Tibial artery (tissue), 4 donors: ENCODE measurements at regions not wholly inside any gene's neighbourhood (a gene's known extent, or its start where the extent isn't known, plus 50 kb on each side); places are given as distances from the start of the nearest gene placed in this dataset.

Experiments
- DNase-seq, 2 donors: peaks; one replicate each; pipeline ENCODE4 v3.0.0-alpha.2; 2019
- H3K27ac ChIP-seq, 2 donors: fragments of 200-600 bp; sonication (generic) in 1 of 2; 1 replicate in 1 of 2; 2 replicates in 1 of 2; pipeline ENCODE4 v1.5.1; 2018 to 2019; ENCODE audit warnings: mild to moderate bottlenecking in 1 of 2
- H3K27me3 ChIP-seq, 2 donors: fragments of 200-600 bp; sonication (generic) in 1 of 2; one replicate each; pipeline versions ENCODE4 v1.5.1 to v1.6.0; 2016 to 2019
- H3K36me3 ChIP-seq, 3 donors: fragments of 200-600 bp; sonication (generic) in 2 of 3; one replicate each; pipeline ENCODE4 v1.5.1; 2016 to 2019; ENCODE audit warnings: mild to moderate bottlenecking in 2 of 3
- H3K4me1 ChIP-seq, 4 donors: fragments of 200-600 bp; sonication (generic) in 2 of 4; 1 replicate in 3 of 4; 2 replicates in 1 of 4; pipeline ENCODE4 v1.5.1; 2016 to 2019
- H3K4me3 ChIP-seq, 2 donors: fragments of 200-600 bp; sonication (generic) in 1 of 2; 1 replicate in 1 of 2; 2 replicates in 1 of 2; pipeline ENCODE4 v1.5.1; 2018 to 2019; ENCODE audit warnings: mild to moderate bottlenecking in 2 of 2
- H3K9me3 ChIP-seq, 3 donors: fragments of 200-600 bp; sonication (generic) in 1 of 3; one replicate each; pipeline ENCODE4 v1.5.1; 2016 to 2019
- intact Hi-C: fragments of 100-400 bp; cut with DNase I; formaldehyde crosslinking; loops from one replicate; pipeline ENCODE4 v1.15.0; 2023; ENCODE audit warnings: low total_unique reads
- TF ChIP-seq, protein P1 (sequence below), 2 experiments: fragments of 200-600 bp in 1 of 2; fragments of 450-650 bp in 1 of 2; IDR thresholded peaks; one replicate each; pipeline ENCODE4 v1.5.1; 2017 to 2019; ENCODE audit warnings: antibody characterized with exemption in 2 of 2, mild to moderate bottlenecking in 1 of 2, moderate library complexity in 1 of 2

DNA sequence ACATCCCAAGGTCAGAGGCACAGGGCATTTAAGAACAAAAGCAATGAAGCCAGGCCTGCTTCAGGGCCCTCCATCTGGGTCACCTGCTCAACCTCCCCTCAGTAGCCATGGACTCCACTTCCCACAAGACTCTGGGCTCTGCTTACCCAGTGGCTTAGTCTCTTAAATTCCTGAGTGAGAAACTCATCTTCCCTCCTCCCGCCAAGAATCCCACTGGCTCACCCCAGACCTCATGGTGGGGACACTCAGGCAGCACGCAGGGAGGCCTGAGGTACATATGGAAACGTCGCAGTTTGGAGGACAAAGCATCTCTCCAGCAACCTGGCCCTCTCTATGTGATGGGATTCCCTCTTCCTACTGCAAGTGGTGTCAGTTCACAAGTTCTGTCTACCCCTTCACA is 326.7 kb upstream of the CDH5 start:
- intact Hi-C loops: no loop called here
- H3K36me3 ChIP-seq: no peaks in the 10 kb centered on the region
- no peak for DNase-seq
- no peaks in the 10 kb centered on the region for H3K9me3 ChIP-seq
- H3K4me1 ChIP-seq: peaks cover 0 to 24% (median 17%) of the 10 kb centered on the region in 4 donors
- no peaks in the 10 kb centered on the region for H3K27me3 ChIP-seq
- H3K4me3 ChIP-seq: no peak overlapping the region
- H3K27ac ChIP-seq: no peak overlapping the region
- TF ChIP-seq, protein P1, sequence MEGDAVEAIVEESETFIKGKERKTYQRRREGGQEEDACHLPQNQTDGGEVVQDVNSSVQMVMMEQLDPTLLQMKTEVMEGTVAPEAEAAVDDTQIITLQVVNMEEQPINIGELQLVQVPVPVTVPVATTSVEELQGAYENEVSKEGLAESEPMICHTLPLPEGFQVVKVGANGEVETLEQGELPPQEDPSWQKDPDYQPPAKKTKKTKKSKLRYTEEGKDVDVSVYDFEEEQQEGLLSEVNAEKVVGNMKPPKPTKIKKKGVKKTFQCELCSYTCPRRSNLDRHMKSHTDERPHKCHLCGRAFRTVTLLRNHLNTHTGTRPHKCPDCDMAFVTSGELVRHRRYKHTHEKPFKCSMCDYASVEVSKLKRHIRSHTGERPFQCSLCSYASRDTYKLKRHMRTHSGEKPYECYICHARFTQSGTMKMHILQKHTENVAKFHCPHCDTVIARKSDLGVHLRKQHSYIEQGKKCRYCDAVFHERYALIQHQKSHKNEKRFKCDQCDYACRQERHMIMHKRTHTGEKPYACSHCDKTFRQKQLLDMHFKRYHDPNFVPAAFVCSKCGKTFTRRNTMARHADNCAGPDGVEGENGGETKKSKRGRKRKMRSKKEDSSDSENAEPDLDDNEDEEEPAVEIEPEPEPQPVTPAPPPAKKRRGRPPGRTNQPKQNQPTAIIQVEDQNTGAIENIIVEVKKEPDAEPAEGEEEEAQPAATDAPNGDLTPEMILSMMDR (IDR thresholded peaks at IDR 0.05): no peak

DNA sequence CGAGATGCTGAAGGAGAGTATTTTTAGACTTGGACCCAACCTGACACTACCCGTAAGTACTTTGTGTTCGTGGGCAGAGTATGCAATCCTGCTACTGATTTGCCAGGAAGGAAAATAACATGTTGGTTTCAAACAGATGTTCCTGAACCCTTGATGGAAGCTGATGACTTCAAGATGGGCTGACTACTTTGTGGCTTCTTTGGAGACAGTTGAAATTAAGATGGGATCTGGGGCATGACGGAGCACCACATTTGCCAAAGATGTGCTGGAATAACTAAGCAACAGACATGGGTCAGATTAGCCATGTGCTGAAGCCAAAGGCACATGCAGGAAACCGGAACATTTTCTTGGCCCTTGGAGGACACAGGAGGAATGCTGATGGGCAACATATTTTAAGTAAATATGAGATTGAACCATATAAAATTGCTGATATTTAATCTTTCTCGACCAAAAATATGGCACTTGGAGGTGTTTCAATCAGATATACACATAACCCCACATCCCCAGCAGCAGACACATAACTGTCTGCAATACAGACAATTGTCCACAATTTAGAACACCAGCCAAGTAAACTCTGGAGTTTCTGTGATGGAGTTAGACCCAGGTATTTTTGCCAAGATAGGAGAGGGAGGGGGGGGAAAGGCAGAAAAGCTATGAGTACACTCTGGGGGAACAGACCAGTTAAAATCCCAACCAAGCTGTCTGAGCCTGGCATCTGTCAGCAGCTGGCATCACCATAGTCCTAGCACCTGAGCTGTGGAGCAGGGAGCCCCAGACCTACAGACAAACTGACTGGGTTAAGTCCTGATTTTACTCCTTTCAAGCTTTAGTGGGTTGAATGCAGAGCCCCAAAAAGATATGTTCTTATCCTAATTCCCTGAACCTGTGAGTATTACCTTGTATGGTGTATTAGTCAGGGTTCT is 329.4 kb upstream of the CDH5 start:
- DNase-seq: peak; percentile 76 to 84
- H3K36me3 ChIP-seq: no peaks in the 10 kb centered on the region
- H3K4me3 ChIP-seq: no peak overlapping the region
- no peaks in the 10 kb centered on the region for H3K9me3 ChIP-seq
- H3K4me1 ChIP-seq: peaks cover 0 to 24% (median 17%) of the 10 kb centered on the region in 4 donors
- peak overlapping the region; percentile 48 to 58 for H3K27ac ChIP-seq
- intact Hi-C loops: no loop called here
- TF ChIP-seq, protein P1 (IDR thresholded peaks at IDR 0.05): no peak
- H3K27me3 ChIP-seq: no peaks in the 10 kb centered on the region

DNA sequence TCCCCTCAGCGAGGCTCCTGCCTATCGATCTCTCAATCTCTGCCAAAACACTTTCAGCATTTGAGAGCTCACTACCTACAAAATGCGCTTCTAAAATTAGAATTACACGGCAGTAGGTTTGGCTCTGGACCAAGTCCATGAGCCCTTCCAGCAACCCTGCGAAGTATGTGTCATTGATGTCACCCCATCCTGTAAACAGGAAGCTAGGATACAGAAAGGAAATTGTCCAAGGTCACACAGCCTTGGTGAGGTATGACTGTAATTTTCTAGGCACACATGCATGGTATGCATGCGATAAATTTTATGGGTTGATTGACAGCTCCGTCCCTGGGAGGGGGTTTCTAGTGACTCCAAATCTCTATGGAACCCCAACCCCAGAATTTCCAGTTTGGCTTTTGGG is 330.3 kb upstream of the CDH5 start:
- DNase-seq: no peak
- H3K9me3 ChIP-seq: no peaks in the 10 kb centered on the region
- intact Hi-C loops: no loop called here
- TF ChIP-seq, protein P1 (IDR thresholded peaks at IDR 0.05): no peak
- peaks cover 0 to 24% (median 17%) of the 10 kb centered on the region in 4 donors for H3K4me1 ChIP-seq
- no peaks in the 10 kb centered on the region for H3K27me3 ChIP-seq
- no peak overlapping the region for H3K4me3 ChIP-seq
- H3K27ac ChIP-seq: peak overlapping the region; percentile 48 to 58
- H3K36me3 ChIP-seq: no peaks in the 10 kb centered on the region

DNA sequence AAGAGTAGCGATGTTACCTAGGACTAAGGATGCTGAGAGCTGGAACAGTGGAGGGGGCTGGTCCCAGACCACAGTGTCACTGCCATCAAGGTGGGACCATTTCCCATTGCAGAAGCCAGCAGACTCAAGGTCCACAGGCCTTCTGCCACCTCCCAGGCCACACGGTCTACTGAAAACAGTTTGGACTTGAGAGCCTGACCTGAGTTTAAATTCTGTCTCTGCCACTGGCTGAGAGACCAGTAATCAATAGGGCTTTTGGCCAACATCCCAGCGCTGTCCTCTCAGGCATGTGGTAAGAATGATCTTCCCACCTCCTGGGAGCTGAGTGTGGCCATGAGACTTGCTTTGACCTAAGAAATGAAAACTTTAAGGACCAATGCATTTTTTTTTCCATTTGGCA is 331.4 kb upstream of the CDH5 start:
- Histone ChIP-seq H3K4me1 (peaks cover 0 to 24% (median 17%) of the 10 kb centered on the region in 4 donors), H3K9me3 (no peaks in the 10 kb centered on the region), H3K27ac (peak overlapping the region in 1 of 2 donors; percentile 30), H3K4me3 (no peak overlapping the region), H3K27me3 (no peaks in the 10 kb centered on the region), H3K36me3 (no peaks in the 10 kb centered on the region)
- DNase-seq: no peak
- TF ChIP-seq, protein P1 (IDR thresholded peaks at IDR 0.05): no peak
- intact Hi-C loops: no loop called here

- H3K27ac ChIP-seq: no peak overlapping the region
- intact Hi-C loops: no loop called here
- H3K27me3 ChIP-seq: no peaks in the 10 kb centered on the region
- DNase-seq: no peak
- H3K4me1 ChIP-seq: peaks cover 0 to 39% (median 24%) of the 10 kb centered on the region in 4 donors
- TF ChIP-seq, protein P1 (IDR thresholded peaks at IDR 0.05): no peak
- no peak overlapping the region for H3K4me3 ChIP-seq
- no peaks in the 10 kb centered on the region for H3K9me3 ChIP-seq
- no peaks in the 10 kb centered on the region for H3K36me3 ChIP-seq
These were observed 333.6 kb upstream of the CDH5 start for GRCh38 chr16:66032841-66033240.
